ENCODE measurements at regions not wholly inside any gene's neighbourhood (a gene's known extent, or its start where the extent isn't known, plus 50 kb on each side); places are given as distances from the start of the nearest gene placed in this dataset.
A peak's percentile ranks its signal among the peaks of the same experiment; 100 is the strongest.
"Not testable (repeated sequence)": the region's sequence is repeated elsewhere in the genome, so short reads cannot be mapped to it uniquely, and the experiment has no call there.

- no peak for DNase-seq
Observed at GRCh38 chrX:26851981-26852380, 611.2 kb downstream of the PPP4R3C start.

GRCh38 chrX:26848511-26848910 lies 614.6 kb downstream of the PPP4R3C start:
- DNase-seq: no peak

GRCh38 chrX:26845056-26845455 lies 618.1 kb downstream of the PPP4R3C start:
- no peak for DNase-seq

- no peak for DNase-seq
Observed at GRCh38 chrX:26822448-26822847, 606.5 kb downstream of the MAGEB5 start.

- DNase-seq: no peak
Observed at GRCh38 chrX:26789751-26790150, 573.8 kb downstream of the MAGEB5 start.

- DNase-seq: no peak
Observed at GRCh38 chrX:26788402-26788998, 572.5 kb downstream of the MAGEB5 start.

- DNase-seq: peak in 1 of 2 donors; percentile 4
Observed at GRCh38 chrX:26783512-26784225, 567.7 kb downstream of the MAGEB5 start.

- no peak for DNase-seq
Observed at GRCh38 chrX:26778320-26778888, 562.4 kb downstream of the MAGEB5 start.

GRCh38 chrX:26762253-26762652 lies 546.3 kb downstream of the MAGEB5 start:
- DNase-seq: no peak

GRCh38 chrX:26755760-26756159 lies 539.8 kb downstream of the MAGEB5 start:
- DNase-seq: not testable (repeated sequence)

GRCh38 chrX:26747877-26748276 lies 531.9 kb downstream of the MAGEB5 start:
- DNase-seq: no peak

GRCh38 chrX:26722666-26723428 lies 506.9 kb downstream of the MAGEB5 start:
- no peak for DNase-seq

GRCh38 chrX:26672571-26672970 lies 456.6 kb downstream of the MAGEB5 start:
- no peak for DNase-seq

GRCh38 chrX:26670521-26670920 lies 454.6 kb downstream of the MAGEB5 start:
- no peak for DNase-seq

GRCh38 chrX:26664919-26665318 lies 448.9 kb downstream of the MAGEB5 start:
- DNase-seq: no peak

- no peak for DNase-seq
Observed at GRCh38 chrX:26653050-26653449, 437.1 kb downstream of the MAGEB5 start.

- DNase-seq: no peak
Observed at GRCh38 chrX:26651755-26652154, 435.8 kb downstream of the MAGEB5 start.

GRCh38 chrX:26649534-26649933 lies 433.6 kb downstream of the MAGEB5 start:
- no peak for DNase-seq

GRCh38 chrX:26631385-26631784 lies 415.4 kb downstream of the MAGEB5 start:
- DNase-seq: no peak

GRCh38 chrX:26613956-26614355 lies 398.0 kb downstream of the MAGEB5 start:
- DNase-seq: no peak

GRCh38 chrX:26606971-26607370 lies 391.0 kb downstream of the MAGEB5 start:
- DNase-seq: no peak

- DNase-seq: no peak
Observed at GRCh38 chrX:26597981-26598380, 382.0 kb downstream of the MAGEB5 start.

GRCh38 chrX:26590849-26591248 lies 374.9 kb downstream of the MAGEB5 start:
- DNase-seq: no peak

- no peak for DNase-seq
Observed at GRCh38 chrX:26586570-26586969, 370.6 kb downstream of the MAGEB5 start.

Data from stimulated activated CD4-positive, alpha-beta T cell treated with anti-CD3 and anti-CD28 coated beads, Interleukin-2, amount 100 ng/mL, for 48 hours (primary cell).